ENCODE measurements at regions not wholly inside any gene's neighbourhood (a gene's known extent, or its start where the extent isn't known, plus 50 kb on each side); places are given as distances from the start of the nearest gene placed in this dataset.

DNA sequence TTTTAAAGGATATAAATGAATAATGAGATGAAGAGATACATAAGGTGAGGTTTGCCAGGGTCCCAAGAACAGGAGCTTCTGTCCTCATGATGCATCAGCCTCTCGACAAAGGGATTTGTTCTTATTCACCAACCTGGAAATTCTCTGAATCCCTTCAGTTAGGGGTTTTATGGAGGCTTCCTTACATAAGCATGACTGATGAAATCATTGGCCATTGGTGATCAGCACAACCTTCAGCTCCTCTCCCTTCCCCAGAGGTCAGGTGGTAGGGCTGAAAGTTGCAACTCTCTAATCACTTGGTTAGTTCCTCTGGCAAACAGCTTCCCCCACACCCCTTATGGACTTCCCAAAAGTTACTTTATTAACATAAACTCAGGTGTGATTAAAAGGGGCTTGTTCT lies 222.0 kb downstream of the SPRY1 start:
- H3K27ac Mint-ChIP-seq, result no peak overlapping the region
- no peak overlapping the region for H3K4me3 Mint-ChIP-seq
- POLR2A ChIA-PET, result no interaction called here
- no peaks in the 10 kb centered on the region for H3K36me3 Mint-ChIP-seq
- H3K27me3 Mint-ChIP-seq (ENCODE audit: low read depth), result no peaks in the 10 kb centered on the region
- no peaks in the 10 kb centered on the region for H3K9me3 Mint-ChIP-seq
- DNase-seq (ENCODE audit: low spot score), result no peak
- no peak for TF ChIP-seq NFYB (CRISPR knock-in tag; conservative IDR thresholded peaks at IDR 0.05; ENCODE audit: low read depth)
- no peak for TF ChIP-seq HMGA2 (CRISPR knock-in tag; IDR thresholded peaks at IDR 0.05)
- TF ChIP-seq GABPB1 (CRISPR knock-in tag; IDR thresholded peaks at IDR 0.05), result peak; percentile 85
- H3K4me1 Mint-ChIP-seq, result peaks cover 25% of the 10 kb centered on the region
- CTCF ChIA-PET, result interaction anchor here (0.5 kb wide), 1 partner anchor 281 kb away, joined by 5 read pairs; no protein-coding TSS in a partner anchor
- ATAC-seq, result no peak

DNA sequence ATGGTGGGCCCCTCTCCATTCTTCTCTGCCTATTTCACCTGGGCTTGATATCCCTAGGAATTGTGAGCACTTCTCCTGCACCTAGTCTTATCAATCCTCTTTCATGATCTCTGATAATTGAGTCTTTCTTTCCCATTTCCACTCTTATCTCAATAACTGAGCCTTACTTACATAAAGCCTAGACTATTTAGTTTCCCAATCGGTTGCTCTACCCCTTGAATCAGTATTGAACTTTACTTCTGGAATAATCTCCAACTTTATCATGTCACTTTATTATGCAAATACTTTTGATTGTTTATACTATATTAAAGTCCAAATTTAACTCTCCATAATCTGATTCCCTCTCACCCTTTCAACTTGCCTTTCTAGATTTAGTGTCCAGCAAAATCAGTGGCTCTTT lies 222.7 kb downstream of the SPRY1 start:
- TF ChIP-seq, protein P1, sequence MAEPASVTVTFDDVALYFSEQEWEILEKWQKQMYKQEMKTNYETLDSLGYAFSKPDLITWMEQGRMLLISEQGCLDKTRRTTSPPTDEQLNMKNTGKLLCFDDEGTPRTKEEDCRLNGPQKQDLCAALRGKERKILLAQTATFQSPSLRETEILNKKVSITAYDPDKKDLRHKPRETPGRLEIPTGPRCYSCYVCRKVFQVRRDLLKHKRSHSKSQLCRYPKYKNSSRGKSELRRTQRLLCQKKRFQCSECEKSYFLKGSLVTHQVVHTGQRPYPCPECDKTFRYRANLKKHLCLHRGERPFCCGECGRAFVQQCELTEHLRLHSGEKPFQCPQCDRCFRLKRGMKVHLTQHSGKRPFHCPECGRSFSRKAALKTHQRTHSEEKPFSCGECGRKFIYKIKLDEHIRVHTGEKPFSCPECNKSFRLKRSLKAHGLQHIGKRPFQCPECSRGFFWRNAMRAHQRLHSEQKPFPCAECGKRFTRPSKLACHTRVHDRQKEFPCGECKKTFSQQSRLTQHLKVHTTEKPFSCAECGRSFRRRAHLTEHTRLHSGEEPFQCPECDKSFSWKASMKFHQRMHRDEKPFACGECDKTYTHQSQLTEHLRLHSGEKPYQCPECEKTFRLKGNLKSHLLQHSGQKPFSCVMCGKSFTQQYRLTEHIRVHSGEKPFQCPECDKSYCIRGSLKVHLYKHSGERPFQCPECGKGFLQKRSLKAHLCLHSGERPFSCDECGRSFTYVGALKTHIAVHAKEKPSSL (CRISPR knock-in tag; conservative IDR thresholded peaks at IDR 0.05), result no peak
- TF ChIP-seq, protein P2, sequence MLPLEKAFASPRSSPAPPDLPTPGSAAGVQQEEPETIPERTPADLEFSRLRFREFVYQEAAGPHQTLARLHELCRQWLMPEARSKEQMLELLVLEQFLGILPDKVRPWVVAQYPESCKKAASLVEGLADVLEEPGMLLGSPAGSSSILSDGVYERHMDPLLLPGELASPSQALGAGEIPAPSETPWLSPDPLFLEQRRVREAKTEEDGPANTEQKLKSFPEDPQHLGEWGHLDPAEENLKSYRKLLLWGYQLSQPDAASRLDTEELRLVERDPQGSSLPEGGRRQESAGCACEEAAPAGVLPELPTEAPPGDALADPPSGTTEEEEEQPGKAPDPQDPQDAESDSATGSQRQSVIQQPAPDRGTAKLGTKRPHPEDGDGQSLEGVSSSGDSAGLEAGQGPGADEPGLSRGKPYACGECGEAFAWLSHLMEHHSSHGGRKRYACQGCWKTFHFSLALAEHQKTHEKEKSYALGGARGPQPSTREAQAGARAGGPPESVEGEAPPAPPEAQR (CRISPR knock-in tag; IDR thresholded peaks at IDR 0.05), result no peak
- TF ChIP-seq ATF3 (CRISPR knock-in tag; conservative IDR thresholded peaks at IDR 0.05) (no peak), MYBL2 (CRISPR knock-in tag; IDR thresholded peaks at IDR 0.05) (no peak), STAT6 (CRISPR knock-in tag; conservative IDR thresholded peaks at IDR 0.05; ENCODE audit: low read depth) (no peak), JUN (CRISPR knock-in tag; IDR thresholded peaks at IDR 0.05) (no peak), KAT7 (CRISPR knock-in tag; IDR thresholded peaks at IDR 0.05; ENCODE audit: borderline replicate concordance) (no peak), USF2 (CRISPR knock-in tag; IDR thresholded peaks at IDR 0.05) (no peak), GABPB1 (CRISPR knock-in tag; IDR thresholded peaks at IDR 0.05) (no peak), GRHL2 (CRISPR knock-in tag; IDR thresholded peaks at IDR 0.05; ENCODE audit: insufficient replicate concordance, severe bottlenecking) (no peak)
- TF ChIP-seq, protein P3, sequence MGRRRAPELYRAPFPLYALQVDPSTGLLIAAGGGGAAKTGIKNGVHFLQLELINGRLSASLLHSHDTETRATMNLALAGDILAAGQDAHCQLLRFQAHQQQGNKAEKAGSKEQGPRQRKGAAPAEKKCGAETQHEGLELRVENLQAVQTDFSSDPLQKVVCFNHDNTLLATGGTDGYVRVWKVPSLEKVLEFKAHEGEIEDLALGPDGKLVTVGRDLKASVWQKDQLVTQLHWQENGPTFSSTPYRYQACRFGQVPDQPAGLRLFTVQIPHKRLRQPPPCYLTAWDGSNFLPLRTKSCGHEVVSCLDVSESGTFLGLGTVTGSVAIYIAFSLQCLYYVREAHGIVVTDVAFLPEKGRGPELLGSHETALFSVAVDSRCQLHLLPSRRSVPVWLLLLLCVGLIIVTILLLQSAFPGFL (CRISPR knock-in tag; IDR thresholded peaks at IDR 0.05; ENCODE audit: borderline replicate concordance), result no peak
- TF ChIP-seq, protein P4, sequence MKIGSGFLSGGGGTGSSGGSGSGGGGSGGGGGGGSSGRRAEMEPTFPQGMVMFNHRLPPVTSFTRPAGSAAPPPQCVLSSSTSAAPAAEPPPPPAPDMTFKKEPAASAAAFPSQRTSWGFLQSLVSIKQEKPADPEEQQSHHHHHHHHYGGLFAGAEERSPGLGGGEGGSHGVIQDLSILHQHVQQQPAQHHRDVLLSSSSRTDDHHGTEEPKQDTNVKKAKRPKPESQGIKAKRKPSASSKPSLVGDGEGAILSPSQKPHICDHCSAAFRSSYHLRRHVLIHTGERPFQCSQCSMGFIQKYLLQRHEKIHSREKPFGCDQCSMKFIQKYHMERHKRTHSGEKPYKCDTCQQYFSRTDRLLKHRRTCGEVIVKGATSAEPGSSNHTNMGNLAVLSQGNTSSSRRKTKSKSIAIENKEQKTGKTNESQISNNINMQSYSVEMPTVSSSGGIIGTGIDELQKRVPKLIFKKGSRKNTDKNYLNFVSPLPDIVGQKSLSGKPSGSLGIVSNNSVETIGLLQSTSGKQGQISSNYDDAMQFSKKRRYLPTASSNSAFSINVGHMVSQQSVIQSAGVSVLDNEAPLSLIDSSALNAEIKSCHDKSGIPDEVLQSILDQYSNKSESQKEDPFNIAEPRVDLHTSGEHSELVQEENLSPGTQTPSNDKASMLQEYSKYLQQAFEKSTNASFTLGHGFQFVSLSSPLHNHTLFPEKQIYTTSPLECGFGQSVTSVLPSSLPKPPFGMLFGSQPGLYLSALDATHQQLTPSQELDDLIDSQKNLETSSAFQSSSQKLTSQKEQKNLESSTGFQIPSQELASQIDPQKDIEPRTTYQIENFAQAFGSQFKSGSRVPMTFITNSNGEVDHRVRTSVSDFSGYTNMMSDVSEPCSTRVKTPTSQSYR (CRISPR knock-in tag; IDR thresholded peaks at IDR 0.05), result no peak
- H3K27me3 Mint-ChIP-seq (ENCODE audit: low read depth), result no peaks in the 10 kb centered on the region
- POLR2A ChIA-PET, result no interaction called here
- no peaks in the 10 kb centered on the region for H3K36me3 Mint-ChIP-seq
- no peaks in the 10 kb centered on the region for H3K9me3 Mint-ChIP-seq
- CTCF ChIA-PET, result interaction anchor here (0.5 kb wide), 1 partner anchor 282 kb away, joined by 5 read pairs; no protein-coding TSS in a partner anchor
- DNase-seq (ENCODE audit: low spot score), result no peak
- no peak for ATAC-seq
- no peak overlapping the region for H3K4me3 Mint-ChIP-seq
- H3K4me1 Mint-ChIP-seq, result peaks cover 23% of the 10 kb centered on the region
- H3K27ac Mint-ChIP-seq, result no peak overlapping the region

Measured in WTC11 (cell line).